ENCODE measurements at regions not wholly inside any gene's neighbourhood (a gene's known extent, or its start where the extent isn't known, plus 50 kb on each side); places are given as distances from the start of the nearest gene placed in this dataset.

DNA sequence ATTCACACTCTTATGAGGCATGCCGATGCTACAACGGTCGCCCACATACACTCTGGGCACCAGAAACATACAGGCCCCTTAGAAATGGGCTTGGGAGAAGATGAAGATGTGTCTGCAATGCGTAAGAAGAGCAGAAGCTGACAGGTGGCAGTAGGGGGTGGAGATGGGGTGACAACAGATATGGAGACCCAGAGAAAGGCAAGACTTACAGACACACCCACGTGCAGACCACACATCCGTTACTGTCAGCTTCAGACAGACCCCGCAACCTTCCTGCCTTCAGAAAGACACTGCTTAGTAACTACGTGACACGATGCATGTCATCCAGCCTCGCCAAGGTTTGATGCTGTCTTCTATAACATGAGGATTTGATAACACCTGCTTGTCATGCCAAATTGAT, 89.5 kb downstream of the ZFP36L2 start:
- H3K36me3 ChIP-seq (replicated peaks; ENCODE audit: insufficient read depth, low read depth), result no peaks in the 10 kb centered on the region
- H3K4me2 ChIP-seq, result no peak overlapping the region
- H3K9me3 ChIP-seq (ENCODE audit: low read depth), result no peaks in the 10 kb centered on the region
- TF ChIP-seq, protein P1, sequence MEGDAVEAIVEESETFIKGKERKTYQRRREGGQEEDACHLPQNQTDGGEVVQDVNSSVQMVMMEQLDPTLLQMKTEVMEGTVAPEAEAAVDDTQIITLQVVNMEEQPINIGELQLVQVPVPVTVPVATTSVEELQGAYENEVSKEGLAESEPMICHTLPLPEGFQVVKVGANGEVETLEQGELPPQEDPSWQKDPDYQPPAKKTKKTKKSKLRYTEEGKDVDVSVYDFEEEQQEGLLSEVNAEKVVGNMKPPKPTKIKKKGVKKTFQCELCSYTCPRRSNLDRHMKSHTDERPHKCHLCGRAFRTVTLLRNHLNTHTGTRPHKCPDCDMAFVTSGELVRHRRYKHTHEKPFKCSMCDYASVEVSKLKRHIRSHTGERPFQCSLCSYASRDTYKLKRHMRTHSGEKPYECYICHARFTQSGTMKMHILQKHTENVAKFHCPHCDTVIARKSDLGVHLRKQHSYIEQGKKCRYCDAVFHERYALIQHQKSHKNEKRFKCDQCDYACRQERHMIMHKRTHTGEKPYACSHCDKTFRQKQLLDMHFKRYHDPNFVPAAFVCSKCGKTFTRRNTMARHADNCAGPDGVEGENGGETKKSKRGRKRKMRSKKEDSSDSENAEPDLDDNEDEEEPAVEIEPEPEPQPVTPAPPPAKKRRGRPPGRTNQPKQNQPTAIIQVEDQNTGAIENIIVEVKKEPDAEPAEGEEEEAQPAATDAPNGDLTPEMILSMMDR (IDR thresholded peaks at IDR 0.05; ENCODE audit: poor library complexity), result no peak
- TF ChIP-seq EZH2 (IDR thresholded peaks at IDR 0.05; ENCODE audit: borderline replicate concordance), result no peak
- no peak for TF ChIP-seq EZH2phosphoT487 (IDR thresholded peaks at IDR 0.05; ENCODE audit: low read depth, severe bottlenecking, unreplicated experiment)
- H4K20me1 ChIP-seq (ENCODE audit: insufficient read depth, poor library complexity, severe bottlenecking), result no peaks in the 10 kb centered on the region
- peak; percentile 2 for DNase-seq (ENCODE audit: low spot score)
- H3K27ac ChIP-seq, result peak overlapping the region; percentile 63
- H3K9me2 ChIP-seq (replicated peaks; ENCODE audit: insufficient read depth), result no peaks in the 10 kb centered on the region
- no peak overlapping the region for H2AFZ ChIP-seq
- no peak overlapping the region for H3K4me3 ChIP-seq
- peaks cover 3% of the 10 kb centered on the region for H3K4me1 ChIP-seq (ENCODE audit: insufficient read depth)
- WGBS (ENCODE audit: low lambda C conversion rate, missing lambda C conversion rate), result 86% methylated on average over 10 of the region's 10 CpGs
- no peaks in the 10 kb centered on the region for H3K27me3 ChIP-seq
- no peaks in the 10 kb centered on the region for H3K79me2 ChIP-seq

DNA sequence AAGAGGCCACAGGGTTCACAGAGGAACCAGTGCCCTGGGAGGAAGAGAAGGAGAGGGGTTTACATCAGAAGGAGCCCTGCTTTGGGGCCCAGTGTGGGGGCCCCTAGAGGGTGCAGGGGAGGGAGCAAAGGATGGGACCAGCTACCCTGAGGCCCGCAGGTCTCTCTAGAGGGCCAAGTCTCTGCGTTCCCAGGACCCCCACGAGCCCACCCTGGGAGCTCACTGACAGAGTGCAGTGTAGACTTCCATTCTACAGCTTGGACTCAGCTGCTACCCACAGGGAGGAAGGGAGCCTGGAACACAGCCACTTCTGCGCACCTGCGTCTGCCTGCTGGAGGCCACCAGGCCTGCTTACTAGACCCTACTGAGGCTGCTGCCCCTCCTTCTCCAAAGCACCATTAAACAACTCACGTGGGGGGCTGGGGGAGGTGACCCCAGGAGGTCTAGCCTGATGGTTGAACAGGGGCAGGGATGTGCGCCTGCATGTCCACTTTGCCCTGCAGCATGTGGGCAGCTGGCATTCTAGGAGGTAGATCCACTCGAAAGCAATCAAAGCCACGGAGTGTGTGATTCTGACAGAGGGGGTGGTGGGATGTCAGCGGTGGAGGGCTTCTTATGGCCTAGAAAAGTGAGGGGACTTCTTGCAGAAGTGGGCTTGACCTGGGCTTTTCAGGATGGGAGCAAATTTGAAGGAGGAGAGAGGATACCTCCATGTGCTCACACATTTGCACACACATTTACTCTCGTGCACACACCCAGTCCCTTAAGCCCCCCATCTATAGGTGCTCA, 90.2 kb downstream of the ZFP36L2 start:
- Histone ChIP-seq H3K4me2 (no peak overlapping the region), H3K79me2 (no peaks in the 10 kb centered on the region), H3K4me3 (no peak overlapping the region), H4K20me1 (ENCODE audit: insufficient read depth, poor library complexity, severe bottlenecking) (no peaks in the 10 kb centered on the region), H3K9me3 (ENCODE audit: low read depth) (no peaks in the 10 kb centered on the region), H2AFZ (no peak overlapping the region), H3K27ac (no peak overlapping the region), H3K9me2 (replicated peaks; ENCODE audit: insufficient read depth) (no peaks in the 10 kb centered on the region), H3K27me3 (no peaks in the 10 kb centered on the region), H3K36me3 (replicated peaks; ENCODE audit: insufficient read depth, low read depth) (no peaks in the 10 kb centered on the region), H3K4me1 (ENCODE audit: insufficient read depth) (peaks cover 9% of the 10 kb centered on the region)
- TF ChIP-seq, protein P1 (IDR thresholded peaks at IDR 0.05; ENCODE audit: poor library complexity), result no peak
- TF ChIP-seq EZH2phosphoT487 (IDR thresholded peaks at IDR 0.05; ENCODE audit: low read depth, severe bottlenecking, unreplicated experiment) (no peak), EZH2 (IDR thresholded peaks at IDR 0.05; ENCODE audit: borderline replicate concordance) (no peak)
- peak; percentile 2 for DNase-seq (ENCODE audit: low spot score)
- WGBS (ENCODE audit: low lambda C conversion rate, missing lambda C conversion rate), result 93% methylated on average over 11 of the region's 11 CpGs

DNA sequence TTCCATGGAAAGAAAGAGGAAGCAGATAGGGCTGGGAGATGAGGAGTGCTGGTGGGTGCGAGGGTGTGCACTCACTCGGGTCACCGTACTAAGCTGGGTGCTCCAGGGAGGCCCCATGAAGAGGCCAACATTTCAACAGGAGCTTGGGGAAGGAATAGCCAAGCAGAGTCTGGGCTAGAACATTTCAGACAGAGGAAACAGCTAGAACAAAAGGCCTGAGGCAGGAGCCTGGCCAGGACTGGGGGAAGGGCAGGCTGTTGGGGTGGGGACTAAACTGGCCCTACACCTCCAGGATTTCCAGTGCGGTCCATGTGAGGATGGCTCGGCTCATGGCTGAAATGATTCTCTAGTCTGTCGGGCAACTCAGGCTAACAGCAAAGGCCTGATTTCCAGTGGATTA, 90.8 kb downstream of the ZFP36L2 start:
- Histone ChIP-seq H3K27me3 (no peaks in the 10 kb centered on the region), H2AFZ (no peak overlapping the region), H3K27ac (no peak overlapping the region), H3K36me3 (replicated peaks; ENCODE audit: insufficient read depth, low read depth) (no peaks in the 10 kb centered on the region), H3K79me2 (no peaks in the 10 kb centered on the region), H3K4me1 (ENCODE audit: insufficient read depth) (peaks cover 12% of the 10 kb centered on the region), H3K4me2 (no peak overlapping the region), H3K9me3 (ENCODE audit: low read depth) (no peaks in the 10 kb centered on the region), H4K20me1 (ENCODE audit: insufficient read depth, poor library complexity, severe bottlenecking) (no peaks in the 10 kb centered on the region), H3K9me2 (replicated peaks; ENCODE audit: insufficient read depth) (no peaks in the 10 kb centered on the region), H3K4me3 (no peak overlapping the region)
- peak; percentile 4 for DNase-seq (ENCODE audit: low spot score)
- 90% methylated on average over 6 of the region's 6 CpGs for WGBS (ENCODE audit: low lambda C conversion rate, missing lambda C conversion rate)
- TF ChIP-seq EZH2 (IDR thresholded peaks at IDR 0.05; ENCODE audit: borderline replicate concordance) (no peak), EZH2phosphoT487 (IDR thresholded peaks at IDR 0.05; ENCODE audit: low read depth, severe bottlenecking, unreplicated experiment) (no peak)
- TF ChIP-seq, protein P1 (IDR thresholded peaks at IDR 0.05; ENCODE audit: poor library complexity), result no peak
